Tongue (tissue), 1 donor: ENCODE measurements at regions not wholly inside any gene's neighbourhood (a gene's known extent, or its start where the extent isn't known, plus 50 kb on each side); places are given as distances from the start of the nearest gene placed in this dataset.
A peak's percentile ranks its signal among the peaks of the same experiment; 100 is the strongest.

Experiments
- DNase-seq: peaks from one replicate; pipeline ENCODE4 v3.0.0-alpha.2; 2015

GRCh38 chr6:50102676-50103075, 52.9 kb upstream of the DEFB112 start:
- DNase-seq = no peak

- DNase-seq = no peak
Observed at GRCh38 chr6:50110587-50110986, 60.9 kb upstream of the DEFB112 start.

GRCh38 chr6:50112981-50113857, 63.5 kb upstream of the DEFB112 start:
- DNase-seq = no peak

- DNase-seq = no peak
Observed at GRCh38 chr6:50116390-50116789, 66.7 kb upstream of the DEFB112 start.

GRCh38 chr6:50116797-50117542, 67.2 kb upstream of the DEFB112 start:
- DNase-seq = no peak

GRCh38 chr6:50120300-50120699, 70.6 kb upstream of the DEFB112 start:
- DNase-seq = no peak

GRCh38 chr6:50123688-50124087, 74.0 kb upstream of the DEFB112 start:
- DNase-seq = no peak

GRCh38 chr6:50124572-50124971, 74.8 kb upstream of the DEFB112 start:
- DNase-seq = no peak

- DNase-seq = peak; percentile 45
Observed at GRCh38 chr6:50128420-50129005, 78.8 kb upstream of the DEFB112 start.

- DNase-seq = no peak
Observed at GRCh38 chr6:50135968-50136367, 86.2 kb upstream of the DEFB112 start.

- DNase-seq = no peak
Observed at GRCh38 chr6:50141100-50141499, 91.4 kb upstream of the DEFB112 start.

- no peak for DNase-seq
Observed at GRCh38 chr6:50143011-50143719, 93.4 kb upstream of the DEFB112 start.

- no peak for DNase-seq
Observed at GRCh38 chr6:50145125-50145524, 95.4 kb upstream of the DEFB112 start.

- no peak for DNase-seq
Observed at GRCh38 chr6:50147371-50147770, 97.6 kb upstream of the DEFB112 start.

GRCh38 chr6:50180646-50181045, 130.9 kb upstream of the DEFB112 start:
- peak; percentile 1 for DNase-seq

GRCh38 chr6:50185006-50185405, 135.3 kb upstream of the DEFB112 start:
- no peak for DNase-seq

- no peak for DNase-seq
Observed at GRCh38 chr6:50187351-50187921, 137.7 kb upstream of the DEFB112 start.

- no peak for DNase-seq
Observed at GRCh38 chr6:50198245-50198644, 148.5 kb upstream of the DEFB112 start.

GRCh38 chr6:50202766-50203165, 153.0 kb upstream of the DEFB112 start:
- DNase-seq = no peak

GRCh38 chr6:50211582-50211981, 161.9 kb upstream of the DEFB112 start:
- no peak for DNase-seq

GRCh38 chr6:50213146-50213545, 163.4 kb upstream of the DEFB112 start:
- DNase-seq = no peak

GRCh38 chr6:50214937-50215336, 165.2 kb upstream of the DEFB112 start:
- DNase-seq = no peak
